Neural crest cell (in vitro differentiated cells): ENCODE measurements at regions not wholly inside any gene's neighbourhood (a gene's known extent, or its start where the extent isn't known, plus 50 kb on each side); places are given as distances from the start of the nearest gene placed in this dataset.

Experiments
- DNase-seq: peaks from one replicate; pipeline ENCODE4 v3.0.0; 2021; ENCODE audit warnings: low read depth, mixed read lengths, low spot score
- H3K27ac Mint-ChIP-seq: one replicate; pipeline ENCODE4 v1.8.0; 2021; ENCODE audit warnings: mild to moderate bottlenecking, mixed read lengths; ENCODE audit not compliant: unreplicated experiment
- H3K27me3 Mint-ChIP-seq: 2 replicates; pipeline ENCODE4 v1.8.0; 2021; ENCODE audit warnings: low read depth, mild to moderate bottlenecking, mixed read lengths
- H3K36me3 Mint-ChIP-seq: 2 replicates; pipeline ENCODE4 v1.8.0; 2021; ENCODE audit warnings: low read depth, mild to moderate bottlenecking, mixed read lengths
- H3K4me1 Mint-ChIP-seq: 2 replicates; pipeline ENCODE4 v1.8.0; 2021; ENCODE audit warnings: mixed read lengths
- H3K4me3 Mint-ChIP-seq: one replicate; pipeline ENCODE4 v1.8.0; 2021; ENCODE audit warnings: mild to moderate bottlenecking, mixed read lengths
- H3K9me3 Mint-ChIP-seq: 2 replicates; pipeline ENCODE4 v1.8.0; 2021; ENCODE audit warnings: mixed read lengths
- CTCF ChIP-seq: fragments of 200-600 bp; sonication (generic); conservative IDR thresholded peaks from 2 replicates; pipeline ENCODE4 v1.5.0; 2021; ENCODE audit warnings: antibody characterized with exemption, mild to moderate bottlenecking

- Mint-ChIP-seq H3K36me3 (no peaks in the 10 kb centered on the region), H3K9me3 (peaks cover 3% of the 10 kb centered on the region), H3K4me3 (no peak overlapping the region), H3K27me3 (no peaks in the 10 kb centered on the region), H3K27ac (no peak overlapping the region), H3K4me1 (no peaks in the 10 kb centered on the region)
- TF ChIP-seq CTCF: no peak
- no peak for DNase-seq
Observed at GRCh38 chr18:73966954-73967353, 180.7 kb downstream of the FBXO15 start.

- no peak for DNase-seq
- Mint-ChIP-seq H3K4me3 (no peak overlapping the region), H3K9me3 (peaks cover 6% of the 10 kb centered on the region), H3K27ac (no peak overlapping the region), H3K36me3 (no peaks in the 10 kb centered on the region), H3K4me1 (no peaks in the 10 kb centered on the region), H3K27me3 (peaks cover 11% of the 10 kb centered on the region)
- TF ChIP-seq CTCF: no peak
Observed at GRCh38 chr18:73962256-73962655, 185.4 kb downstream of the FBXO15 start.

- DNase-seq: no peak
- peaks cover 11% of the 10 kb centered on the region for H3K27me3 Mint-ChIP-seq
- H3K4me1 Mint-ChIP-seq: no peaks in the 10 kb centered on the region
- no peak for TF ChIP-seq CTCF
- H3K27ac Mint-ChIP-seq: peak overlapping the region; percentile 3
- no peaks in the 10 kb centered on the region for H3K36me3 Mint-ChIP-seq
- H3K9me3 Mint-ChIP-seq: peaks cover 6% of the 10 kb centered on the region
- H3K4me3 Mint-ChIP-seq: no peak overlapping the region
Observed at GRCh38 chr18:73961804-73962203, 185.8 kb downstream of the FBXO15 start.

GRCh38 chr18:73959352-73959751 is 188.3 kb downstream of the FBXO15 start:
- DNase-seq: no peak
- Mint-ChIP-seq H3K9me3 (peaks cover 6% of the 10 kb centered on the region), H3K36me3 (no peaks in the 10 kb centered on the region), H3K4me3 (no peak overlapping the region), H3K4me1 (no peaks in the 10 kb centered on the region), H3K27me3 (peaks cover 16% of the 10 kb centered on the region), H3K27ac (no peak overlapping the region)
- no peak for TF ChIP-seq CTCF

GRCh38 chr18:73954268-73954667 is 193.4 kb downstream of the FBXO15 start:
- H3K27ac Mint-ChIP-seq: no peak overlapping the region
- no peaks in the 10 kb centered on the region for H3K9me3 Mint-ChIP-seq
- no peaks in the 10 kb centered on the region for H3K4me1 Mint-ChIP-seq
- H3K27me3 Mint-ChIP-seq: peaks cover 8% of the 10 kb centered on the region
- no peak for DNase-seq
- no peaks in the 10 kb centered on the region for H3K36me3 Mint-ChIP-seq
- no peak overlapping the region for H3K4me3 Mint-ChIP-seq
- TF ChIP-seq CTCF: no peak
